Transverse colon (tissue), 4 donors: ENCODE measurements at regions not wholly inside any gene's neighbourhood (a gene's known extent, or its start where the extent isn't known, plus 50 kb on each side); places are given as distances from the start of the nearest gene placed in this dataset.

Experiments
- CTCF ChIP-seq, 5 experiments: fragments of 200-600 bp in 3 of 5; fragments of 450-650 bp in 2 of 5; sonication (generic) in 3 of 5; IDR thresholded peaks; 1 replicate in 2 of 5; 2 replicates in 3 of 5; pipeline ENCODE4 v1.5.1; 2016 to 2017; ENCODE audit warnings: antibody characterized with exemption in 5 of 5, inconsistent platforms in 3 of 5, mild to moderate bottlenecking in 2 of 5, moderate library complexity in 1 of 5
- POLR2AphosphoS5 ChIP-seq, 3 donors: sonication (generic); formaldehyde crosslinking; IDR thresholded peaks; one replicate each; pipeline ENCODE4 v1.6.1; 2016; ENCODE audit warnings: antibody characterized with exemption in 3 of 3

- no peak for TF ChIP-seq POLR2AphosphoS5 (IDR thresholded peaks at IDR 0.05)
- TF ChIP-seq CTCF (IDR thresholded peaks at IDR 0.05): no peak
These were observed 1636.5 kb upstream of the C9orf72 start for GRCh38 chr9:29209748-29210291.
